ENCODE measurements at regions not wholly inside any gene's neighbourhood (a gene's known extent, or its start where the extent isn't known, plus 50 kb on each side); places are given as distances from the start of the nearest gene placed in this dataset.
A peak's percentile ranks its signal among the peaks of the same experiment; 100 is the strongest.

DNA sequence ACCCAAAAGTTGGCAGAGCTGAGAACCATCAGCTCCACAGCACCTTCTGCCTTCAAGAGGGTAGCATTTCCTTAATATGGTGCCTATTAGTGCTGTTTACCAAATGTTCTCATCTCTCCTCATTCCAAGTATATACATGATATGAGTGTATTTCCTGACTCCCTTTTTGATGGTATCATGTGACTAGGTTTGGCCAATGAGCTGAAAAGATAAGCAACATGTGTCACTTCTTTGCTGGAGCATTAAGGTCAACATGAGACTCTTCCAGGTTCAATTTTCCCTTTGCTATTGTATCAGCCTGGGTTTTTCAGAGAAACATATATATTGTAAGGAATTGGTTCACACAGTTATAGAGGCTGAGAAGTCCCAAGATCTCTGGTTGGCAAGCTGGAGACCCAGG, 310.9 kb downstream of the HRH4 start:
- no peak for DNase-seq
- no peaks in the 10 kb centered on the region for H3K9me3 ChIP-seq
- H3K4me3 ChIP-seq: no peak overlapping the region
- H3K27me3 ChIP-seq: no peaks in the 10 kb centered on the region
- no peaks in the 10 kb centered on the region for H3K36me3 ChIP-seq

DNA sequence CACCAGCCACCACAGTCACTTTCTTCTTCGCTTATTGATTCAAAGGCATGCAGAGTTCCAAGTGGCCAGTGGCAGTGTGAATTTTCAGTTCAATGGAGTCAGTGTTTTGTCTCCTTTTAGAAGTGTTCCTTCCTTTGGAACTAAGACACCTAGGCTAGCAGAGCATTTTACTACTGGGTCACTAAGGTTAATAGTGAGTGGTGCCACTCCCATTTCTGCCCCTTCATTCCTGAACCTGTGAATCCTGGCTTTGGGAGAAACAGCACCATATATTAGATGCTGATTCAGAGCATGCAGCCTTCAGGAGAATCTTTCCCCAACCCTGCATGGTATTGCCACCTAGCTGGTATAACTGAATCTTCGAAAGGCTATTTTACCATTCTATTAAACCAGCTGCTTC, 312.7 kb downstream of the HRH4 start:
- no peak for DNase-seq
- H3K4me3 ChIP-seq: no peak overlapping the region
- H3K36me3 ChIP-seq: no peaks in the 10 kb centered on the region
- H3K9me3 ChIP-seq: no peaks in the 10 kb centered on the region
- H3K27me3 ChIP-seq: no peaks in the 10 kb centered on the region

DNA sequence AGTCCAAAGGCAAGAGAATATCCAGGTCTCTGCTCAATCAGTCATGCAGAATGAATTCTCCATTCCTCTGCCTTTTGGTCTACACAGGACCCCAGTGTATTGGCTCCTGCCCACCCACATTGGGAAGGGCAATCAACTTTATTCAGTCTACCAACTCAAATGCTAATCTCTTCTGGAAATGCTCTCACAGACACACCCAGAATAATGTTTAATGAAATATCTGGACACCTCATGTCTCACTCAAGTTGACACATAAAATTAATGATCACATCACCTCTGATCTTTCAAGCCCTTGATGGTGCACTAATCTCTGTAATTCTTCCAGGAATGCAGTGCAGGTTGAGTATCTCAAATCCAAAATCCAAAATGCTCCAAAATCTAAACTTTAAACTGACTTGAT, 315.6 kb downstream of the HRH4 start:
- Histone ChIP-seq H3K4me3 (no peak overlapping the region), H3K9me3 (no peaks in the 10 kb centered on the region), H3K27me3 (no peaks in the 10 kb centered on the region), H3K36me3 (no peaks in the 10 kb centered on the region)
- no peak for DNase-seq

DNA sequence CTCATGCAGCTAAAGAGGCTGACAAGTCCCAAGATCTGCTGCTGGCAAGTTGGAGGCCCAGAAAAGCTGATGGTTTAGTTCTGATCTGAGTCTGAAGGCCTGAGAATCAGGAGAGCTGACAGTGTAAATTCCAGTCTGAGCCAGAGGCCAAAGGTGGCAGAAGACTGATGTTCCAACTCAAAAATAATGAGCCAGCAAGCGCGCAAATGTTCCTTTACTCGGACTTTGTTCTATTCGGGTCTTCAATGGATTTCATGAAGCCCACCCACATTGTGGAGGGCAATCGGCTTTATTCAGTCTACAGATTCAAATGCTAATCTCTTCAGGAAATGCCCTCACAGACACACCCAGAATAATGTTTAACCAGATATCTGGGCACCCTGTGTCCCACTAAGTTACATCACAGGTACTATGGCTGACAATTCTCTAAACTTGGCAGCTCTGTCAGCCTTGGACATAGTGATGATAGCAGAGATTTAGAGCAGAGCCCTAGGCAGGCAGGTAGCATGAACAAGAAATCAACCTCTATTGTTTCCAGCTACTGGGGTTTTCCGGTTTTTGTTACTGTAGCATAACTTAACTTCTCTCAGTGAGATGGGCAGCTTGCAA, 318.5 kb downstream of the HRH4 start:
- no peaks in the 10 kb centered on the region for H3K27me3 ChIP-seq
- no peak for DNase-seq
- no peaks in the 10 kb centered on the region for H3K9me3 ChIP-seq
- H3K36me3 ChIP-seq: no peaks in the 10 kb centered on the region
- H3K4me3 ChIP-seq: no peak overlapping the region

DNA sequence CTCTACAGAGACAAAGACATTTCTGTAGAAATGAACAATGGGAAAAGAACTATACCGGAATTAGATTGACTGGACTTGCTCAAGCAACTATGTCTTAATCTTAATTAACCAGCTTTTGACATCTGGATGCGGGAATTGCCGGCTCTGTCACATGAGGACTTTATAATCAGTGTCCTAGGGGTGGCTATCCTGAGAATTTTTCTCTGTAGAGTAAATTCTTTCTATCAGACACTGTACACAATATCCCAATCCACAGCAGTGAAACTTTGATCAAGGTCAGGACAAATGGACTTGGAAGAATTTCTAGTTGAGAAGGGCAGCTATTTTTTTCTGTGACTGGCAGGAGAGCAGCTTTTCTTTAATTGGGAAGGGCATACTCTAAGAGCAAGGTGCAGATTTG, 322.1 kb downstream of the HRH4 start:
- Histone ChIP-seq H3K36me3 (no peaks in the 10 kb centered on the region), H3K4me3 (no peak overlapping the region), H3K27me3 (no peaks in the 10 kb centered on the region), H3K9me3 (no peaks in the 10 kb centered on the region)
- no peak for DNase-seq

DNA sequence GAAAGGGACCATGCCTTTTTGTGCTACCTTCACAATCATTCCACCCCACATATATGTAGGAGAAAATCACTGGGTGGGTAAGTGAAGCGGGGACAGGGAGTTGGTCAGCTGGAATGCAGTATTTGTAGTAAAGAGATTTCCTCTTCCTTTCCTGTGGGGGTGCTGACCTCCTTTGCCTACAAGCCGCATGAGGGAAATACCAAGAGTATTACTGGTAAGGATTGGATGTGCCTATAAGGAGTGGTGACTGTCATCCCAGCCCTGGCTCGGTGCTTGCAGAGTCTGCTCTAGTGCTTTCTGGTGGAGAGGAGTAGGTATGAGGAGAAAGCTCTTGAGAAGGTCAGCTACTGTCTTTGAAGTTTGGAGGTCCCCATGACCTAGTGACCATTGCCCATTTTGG, 324.6 kb downstream of the HRH4 start:
- no peak for DNase-seq
- no peaks in the 10 kb centered on the region for H3K36me3 ChIP-seq
- no peak overlapping the region for H3K4me3 ChIP-seq

DNA sequence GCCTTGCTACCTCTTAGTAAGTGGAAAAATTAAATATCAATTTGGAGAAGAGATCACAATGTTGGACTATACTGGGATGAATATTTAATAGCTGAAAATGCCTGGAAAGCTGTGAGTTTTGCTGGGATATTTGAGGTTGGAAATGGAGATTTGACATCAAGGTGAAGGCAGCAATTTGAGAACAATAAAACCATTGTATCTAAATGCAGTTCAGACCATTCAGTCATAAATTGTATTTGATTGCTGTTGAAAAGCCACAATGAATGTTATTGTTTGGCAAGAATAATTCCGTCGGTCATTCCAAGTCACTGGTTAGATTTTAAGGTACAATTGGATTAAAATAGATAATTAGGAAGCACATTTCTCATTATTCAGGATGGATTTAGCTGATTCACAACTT, 325.6 kb downstream of the HRH4 start:
- peaks cover 4% of the 10 kb centered on the region for H3K9me3 ChIP-seq
- H3K4me3 ChIP-seq: no peak overlapping the region
- no peak for DNase-seq
- no peaks in the 10 kb centered on the region for H3K36me3 ChIP-seq
- no peaks in the 10 kb centered on the region for H3K27me3 ChIP-seq

More for the DNA sequence above, 324.6 kb downstream of the HRH4 start:
- peaks cover 4% of the 10 kb centered on the region for H3K9me3 ChIP-seq
- H3K27me3 ChIP-seq: no peaks in the 10 kb centered on the region

DNA sequence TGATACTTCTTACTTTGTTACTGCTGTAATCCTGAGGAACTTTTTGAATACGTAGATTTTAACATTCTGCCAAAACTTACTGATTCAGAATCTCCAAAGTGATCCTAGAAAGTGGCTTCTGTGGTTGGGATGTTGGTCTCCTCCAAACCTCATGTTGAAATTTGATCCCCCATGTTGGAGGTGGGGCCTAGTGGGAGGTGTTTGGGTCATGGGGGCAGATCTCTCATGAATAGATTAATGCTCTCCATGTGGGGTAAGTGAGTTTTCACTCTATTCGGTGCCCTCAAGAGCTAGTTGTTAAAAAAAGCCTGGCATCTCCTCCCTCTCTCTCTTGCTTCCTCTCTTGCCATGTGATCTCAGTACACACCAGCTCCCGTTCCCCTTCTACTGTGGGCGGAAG, 329.9 kb downstream of the HRH4 start:
- no peak for DNase-seq
- H3K9me3 ChIP-seq: peaks cover 4% of the 10 kb centered on the region
- no peak overlapping the region for H3K4me3 ChIP-seq

DNA sequence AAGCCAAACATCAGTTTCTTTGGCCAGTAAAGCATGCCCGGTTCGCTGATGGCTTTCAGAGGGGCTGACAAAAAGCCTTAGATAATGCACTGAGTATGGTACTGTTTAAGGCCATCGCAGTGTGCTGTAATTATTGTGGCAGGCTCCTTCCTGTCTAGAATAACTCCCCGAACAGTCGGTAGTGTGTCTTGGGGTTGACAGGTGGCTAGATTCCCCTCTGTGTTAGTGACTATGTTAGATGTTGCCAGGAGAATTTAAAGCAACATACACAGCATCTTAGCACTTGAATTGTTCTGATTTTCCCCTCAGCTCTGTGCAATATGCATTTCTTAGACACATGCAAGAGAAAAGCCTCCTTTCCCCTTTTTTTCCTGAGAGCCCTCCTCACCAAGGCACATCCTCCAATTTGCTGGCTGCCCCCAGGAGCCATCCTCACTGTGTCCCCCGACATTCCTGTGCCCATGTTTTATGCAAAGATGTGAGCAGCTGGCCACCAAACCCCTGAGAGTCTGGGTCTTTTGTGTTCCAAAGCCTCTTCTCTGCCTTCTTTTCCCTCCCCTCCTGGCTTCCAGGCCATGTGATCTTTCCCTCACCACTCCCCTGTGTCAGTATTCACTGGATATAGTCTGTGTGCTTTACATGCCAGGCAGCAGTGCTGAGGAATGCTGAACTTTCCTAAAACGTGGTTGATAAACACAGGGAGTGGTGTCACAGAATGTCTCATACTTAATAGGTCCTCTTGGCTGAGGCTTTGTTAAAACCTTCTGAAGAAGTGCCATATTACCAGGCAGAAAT, 331.5 kb downstream of the HRH4 start:
- Histone ChIP-seq H3K36me3 (no peaks in the 10 kb centered on the region), H3K9me3 (peaks cover 4% of the 10 kb centered on the region), H3K4me3 (no peak overlapping the region), H3K27me3 (no peaks in the 10 kb centered on the region)
- peak; percentile 28 for DNase-seq

More for the DNA sequence above, 329.9 kb downstream of the HRH4 start:
- H3K27me3 ChIP-seq: no peaks in the 10 kb centered on the region
- no peaks in the 10 kb centered on the region for H3K36me3 ChIP-seq

DNA sequence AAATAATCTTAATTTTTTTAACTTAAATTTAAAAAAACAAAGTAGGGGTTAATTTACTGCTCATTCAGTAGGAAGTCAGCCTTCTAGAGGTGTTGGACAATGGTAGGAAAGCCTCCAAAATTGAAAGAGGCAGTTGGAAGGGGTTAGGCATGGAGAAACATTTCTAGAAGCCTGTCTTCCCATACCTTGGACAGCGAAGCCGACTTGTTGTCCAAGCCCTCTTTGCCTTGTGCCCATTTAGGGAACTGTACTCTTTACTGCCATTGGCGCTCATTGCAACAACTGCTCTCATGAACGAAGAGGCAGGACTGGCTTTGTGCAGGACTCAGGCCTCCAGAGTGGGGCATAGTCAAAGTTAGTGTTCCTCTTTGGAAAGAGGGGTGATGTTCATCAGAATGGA, 333.3 kb downstream of the HRH4 start:
- no peaks in the 10 kb centered on the region for H3K36me3 ChIP-seq
- H3K9me3 ChIP-seq: no peaks in the 10 kb centered on the region
- no peaks in the 10 kb centered on the region for H3K27me3 ChIP-seq
- no peak for DNase-seq
- no peak overlapping the region for H3K4me3 ChIP-seq

DNA sequence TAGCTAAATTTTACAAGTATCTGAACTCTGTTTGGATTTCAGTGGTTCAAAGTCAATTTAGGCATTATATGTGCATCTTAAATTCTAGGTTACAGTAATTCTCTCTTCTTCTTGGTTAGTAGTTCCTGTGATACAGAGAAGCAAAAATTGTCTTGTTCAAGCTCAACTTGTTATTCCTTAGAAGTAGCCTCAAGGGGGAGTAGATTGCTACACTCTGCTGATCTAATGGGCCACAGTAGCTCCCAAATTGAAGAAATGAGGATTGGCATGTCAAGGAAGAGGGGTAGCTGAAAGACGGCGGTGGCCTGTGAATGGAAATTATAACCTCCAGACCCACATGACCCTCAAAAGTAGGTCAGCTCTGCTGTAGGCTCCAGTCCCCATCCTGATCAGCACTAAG, 334.7 kb downstream of the HRH4 start:
- H3K4me3 ChIP-seq: no peak overlapping the region
- no peaks in the 10 kb centered on the region for H3K27me3 ChIP-seq
- H3K9me3 ChIP-seq: no peaks in the 10 kb centered on the region
- no peak for DNase-seq
- no peaks in the 10 kb centered on the region for H3K36me3 ChIP-seq

DNA sequence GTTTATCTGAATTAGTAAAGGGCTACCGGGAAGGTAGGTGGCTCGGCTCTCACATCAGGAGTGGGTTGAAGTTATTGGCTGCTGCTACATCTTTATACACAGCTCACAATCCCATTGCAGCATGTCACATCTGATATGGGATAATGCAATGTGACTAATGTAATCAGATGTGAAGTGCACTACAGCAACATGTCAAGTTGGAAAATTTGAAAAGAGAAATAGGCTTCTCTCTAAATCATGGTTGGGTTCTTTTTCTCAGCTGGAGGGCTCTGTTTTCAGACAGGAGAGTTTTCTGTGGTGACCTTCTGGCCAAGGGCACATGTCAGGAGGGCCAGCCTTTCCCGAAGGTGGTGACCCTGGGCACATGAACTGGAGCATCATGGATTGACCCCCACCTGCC, 337.5 kb downstream of the HRH4 start:
- Histone ChIP-seq H3K27me3 (no peaks in the 10 kb centered on the region), H3K36me3 (no peaks in the 10 kb centered on the region), H3K9me3 (no peaks in the 10 kb centered on the region), H3K4me3 (no peak overlapping the region)
- no peak for DNase-seq

DNA sequence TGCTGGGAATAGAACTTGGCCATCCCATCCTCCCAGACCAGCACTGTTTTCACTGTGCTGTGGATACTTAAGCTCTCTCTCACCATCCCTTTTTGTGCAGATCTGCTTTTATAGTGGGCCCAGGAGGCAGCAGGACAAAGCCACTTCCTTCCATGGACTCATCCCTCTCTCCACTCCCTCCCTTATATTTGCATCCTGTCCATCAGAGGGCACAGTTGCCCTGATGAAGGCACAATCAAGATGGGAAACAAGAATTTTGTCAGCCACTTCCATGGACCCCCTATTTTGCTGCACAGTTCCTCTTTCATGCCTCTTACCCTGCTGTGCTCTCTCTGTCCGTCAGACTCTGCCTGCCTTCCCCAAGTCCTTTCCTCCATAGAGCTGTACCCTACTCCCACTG, 338.7 kb downstream of the HRH4 start:
- H3K27me3 ChIP-seq: no peaks in the 10 kb centered on the region
- H3K4me3 ChIP-seq: no peak overlapping the region
- no peak for DNase-seq
- no peaks in the 10 kb centered on the region for H3K9me3 ChIP-seq
- H3K36me3 ChIP-seq: no peaks in the 10 kb centered on the region

DNA sequence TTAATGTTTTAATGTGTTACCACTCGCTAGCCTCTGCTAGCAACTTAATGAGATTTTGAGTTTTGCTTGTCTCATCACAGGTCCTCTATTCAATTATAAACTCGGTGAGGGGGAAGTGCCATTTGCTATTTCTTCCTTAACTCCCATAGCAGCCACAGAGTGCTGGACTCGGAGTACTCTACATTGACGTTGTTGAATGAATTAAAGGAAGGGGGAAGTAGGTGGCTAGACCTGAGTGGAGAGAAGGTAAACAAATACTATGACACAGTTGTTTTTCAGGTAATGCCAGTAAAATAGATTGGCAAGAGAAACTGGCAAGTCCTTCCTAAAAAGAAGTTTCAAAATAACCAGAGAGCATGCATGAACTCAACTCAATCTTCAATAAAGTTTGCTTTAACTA, 339.3 kb downstream of the HRH4 start:
- no peaks in the 10 kb centered on the region for H3K27me3 ChIP-seq
- no peaks in the 10 kb centered on the region for H3K36me3 ChIP-seq
- DNase-seq: no peak
- H3K4me3 ChIP-seq: no peak overlapping the region
- H3K9me3 ChIP-seq: no peaks in the 10 kb centered on the region

DNA sequence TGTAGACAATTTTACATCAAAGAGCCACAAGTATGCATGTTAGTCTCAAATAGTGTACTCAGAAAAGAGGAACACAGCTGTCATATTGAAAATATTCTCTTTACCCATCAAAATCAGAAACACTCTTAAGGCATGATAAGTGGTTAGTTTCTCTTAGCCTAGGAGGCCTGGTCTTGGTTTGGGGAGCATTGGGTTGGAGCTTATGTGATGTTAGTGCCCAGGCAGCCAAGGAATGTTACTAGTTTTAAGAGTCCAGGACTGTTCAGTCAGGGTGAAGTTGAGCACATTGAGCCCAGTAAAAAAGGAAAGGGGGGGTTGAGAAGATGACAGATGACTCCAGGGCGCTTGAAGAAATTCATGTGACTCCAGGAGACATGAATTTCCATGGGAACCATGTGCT, 340.6 kb downstream of the HRH4 start:
- H3K4me3 ChIP-seq: no peak overlapping the region
- H3K9me3 ChIP-seq: no peaks in the 10 kb centered on the region
- H3K36me3 ChIP-seq: no peaks in the 10 kb centered on the region
- no peak for DNase-seq
- no peaks in the 10 kb centered on the region for H3K27me3 ChIP-seq

DNA sequence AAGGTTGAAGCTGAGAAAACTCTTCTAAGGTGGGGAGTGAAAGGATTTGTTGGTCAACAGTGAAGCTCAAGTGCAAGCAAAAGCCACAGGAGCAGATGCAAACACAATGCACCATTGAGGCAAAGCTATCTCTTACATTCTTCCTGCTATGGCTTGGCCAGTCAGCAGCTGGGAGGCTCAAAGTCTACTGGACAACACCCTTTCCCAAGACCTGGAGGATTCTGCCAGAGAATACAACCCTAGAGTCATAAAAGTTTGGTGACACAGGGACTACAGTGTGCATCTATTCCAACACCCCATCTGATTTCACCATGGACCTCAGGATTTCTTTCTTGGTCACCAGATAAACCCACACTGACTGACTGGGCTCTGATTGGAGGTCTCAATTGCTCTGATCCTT, 342.0 kb downstream of the HRH4 start:
- no peaks in the 10 kb centered on the region for H3K36me3 ChIP-seq
- no peaks in the 10 kb centered on the region for H3K9me3 ChIP-seq
- no peak overlapping the region for H3K4me3 ChIP-seq
- DNase-seq: no peak
- no peaks in the 10 kb centered on the region for H3K27me3 ChIP-seq

DNA sequence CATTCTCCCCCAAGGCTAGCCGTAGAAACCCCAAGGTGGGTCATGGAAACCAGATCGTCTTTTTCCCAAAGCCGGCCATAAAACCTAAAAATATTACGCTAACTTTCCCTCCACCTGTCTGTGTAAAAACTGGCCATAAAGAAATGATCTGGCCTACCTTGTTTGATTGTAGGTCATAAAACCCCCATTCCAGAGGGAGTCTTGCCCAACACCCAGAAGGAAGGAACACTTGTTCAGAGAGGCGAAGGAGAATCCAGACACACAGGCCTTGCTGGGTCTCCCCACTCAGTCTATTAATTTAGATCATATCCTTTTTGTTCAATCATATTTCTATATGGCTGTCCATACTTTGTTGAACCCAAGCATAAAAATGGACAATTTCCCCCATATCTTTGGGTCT, 344.7 kb downstream of the HRH4 start:
- Histone ChIP-seq H3K9me3 (no peaks in the 10 kb centered on the region), H3K4me3 (no peak overlapping the region), H3K27me3 (no peaks in the 10 kb centered on the region), H3K36me3 (no peaks in the 10 kb centered on the region)
- no peak for DNase-seq

DNA sequence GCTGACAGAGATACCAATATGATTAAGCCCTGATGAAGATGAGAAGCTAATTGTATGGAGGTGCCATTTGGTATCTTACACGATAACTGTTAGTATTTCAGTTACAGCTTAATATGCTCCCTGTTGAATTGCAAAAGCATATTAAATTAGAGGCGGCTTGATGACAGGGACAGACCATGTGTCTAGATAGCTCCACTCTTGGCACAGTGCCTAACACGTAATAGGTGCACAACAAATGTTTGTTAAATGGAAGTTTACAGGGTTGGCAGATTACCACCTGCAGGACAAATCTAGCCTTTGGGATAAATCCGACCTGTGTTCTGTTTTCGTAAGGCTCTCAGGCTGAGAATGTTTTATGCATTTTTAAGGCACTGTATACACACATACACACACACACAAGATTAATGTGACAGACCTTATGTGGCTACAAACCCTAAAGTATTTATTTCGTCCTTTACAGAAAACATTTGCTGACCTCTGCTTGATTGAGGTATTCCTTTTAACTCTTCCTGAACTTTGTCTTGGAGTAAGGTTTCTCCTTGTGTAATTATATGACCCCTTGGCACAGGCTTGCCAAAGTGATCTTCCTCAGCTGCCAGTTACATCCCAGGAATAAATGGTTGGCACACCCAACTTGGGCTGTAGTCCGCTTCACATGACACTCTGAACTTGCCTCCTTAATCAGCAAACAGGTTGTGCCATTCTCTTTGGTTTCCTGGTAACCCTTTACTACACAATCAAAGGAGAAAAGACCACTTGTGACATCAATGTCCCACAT, 348.9 kb downstream of the HRH4 start:
- Histone ChIP-seq H3K9me3 (no peaks in the 10 kb centered on the region), H3K27me3 (no peaks in the 10 kb centered on the region), H3K4me3 (no peak overlapping the region), H3K36me3 (no peaks in the 10 kb centered on the region)
- no peak for DNase-seq

Data from MG63 (cell line).